CD14-positive monocyte (primary cell): ENCODE measurements at regions not wholly inside any gene's neighbourhood (a gene's known extent, or its start where the extent isn't known, plus 50 kb on each side); places are given as distances from the start of the nearest gene placed in this dataset.

Experiments used
- DNase-seq, 3 donors: peaks; one replicate each; pipeline ENCODE4 v3.0.0-alpha.2; 2011 to 2022
- H2AFZ ChIP-seq: 2 replicates; pipeline ENCODE4 v1.6.0; 2012; ENCODE audit warnings: mild to moderate bottlenecking, low read depth, low read length, inconsistent platforms; ENCODE audit not compliant: insufficient read depth, poor library complexity, severe bottlenecking
- H3K27ac ChIP-seq, 2 donors: 1 replicate in 1 of 2; 2 replicates in 1 of 2; pipeline ENCODE4 v1.5.1; 2012 to 2013; ENCODE audit warnings: low read length in 2 of 2, control low read depth in 1 of 2, inconsistent platforms in 1 of 2, low read depth in 1 of 2, mild to moderate bottlenecking in 1 of 2
- H3K27me3 ChIP-seq, 2 donors: one replicate each; pipeline versions ENCODE4 v1.6.0 to v1.6.1; 2011 to 2013; ENCODE audit warnings: low read length in 2 of 2; ENCODE audit not compliant: control insufficient read depth in 2 of 2, insufficient read depth in 2 of 2
- H3K36me3 ChIP-seq, 2 donors: replicated peaks in 1 of 2; 1 replicate in 1 of 2; 2 replicates in 1 of 2; pipeline versions ENCODE4 v1.5.1 to v1.6.1; 2012 to 2013; ENCODE audit warnings: low read length in 2 of 2, control low read depth in 1 of 2, inconsistent platforms in 1 of 2, mild to moderate bottlenecking in 1 of 2; ENCODE audit not compliant: insufficient read depth in 2 of 2, control insufficient read depth in 1 of 2
- H3K4me1 ChIP-seq, 2 donors: 1 replicate in 1 of 2; 2 replicates in 1 of 2; pipeline versions ENCODE4 v1.5.1 to v1.6.1; 2012 to 2013; ENCODE audit warnings: low read length in 2 of 2, control low read depth in 1 of 2, inconsistent platforms in 1 of 2, mild to moderate bottlenecking in 1 of 2, moderate library complexity in 1 of 2; ENCODE audit not compliant: insufficient read depth in 2 of 2, control insufficient read depth in 1 of 2
- H3K4me2 ChIP-seq: replicated peaks from 2 replicates; pipeline ENCODE3; 2012; ENCODE audit warnings: low read length, moderate library complexity, mild to moderate bottlenecking; ENCODE audit not compliant: poor library complexity, severe bottlenecking; ENCODE audit errors: extremely low read depth
- H3K4me3 ChIP-seq, 3 experiments: fragments of 200-600 bp in 1 of 3; sonication (generic) in 1 of 3; replicated peaks in 1 of 3; 1 replicate in 2 of 3; 2 replicates in 1 of 3; pipeline ENCODE4 v1.5.1; 2011 to 2013; ENCODE audit warnings: low read length in 3 of 3, mild to moderate bottlenecking in 3 of 3, control low read depth in 2 of 3, low read depth in 2 of 3, inconsistent platforms in 1 of 3, moderate library complexity in 1 of 3
- H3K79me2 ChIP-seq: 2 replicates; pipeline ENCODE4 v1.6.0; 2012; ENCODE audit warnings: mild to moderate bottlenecking, control low read depth, inconsistent platforms, low read length, moderate library complexity; ENCODE audit not compliant: insufficient read depth
- H3K9ac ChIP-seq: 2 replicates; pipeline ENCODE4 v1.6.0; 2017; ENCODE audit warnings: low read length, mild to moderate bottlenecking; ENCODE audit not compliant: insufficient read depth, poor library complexity, severe bottlenecking
- H3K9me3 ChIP-seq, 2 donors: replicated peaks in 1 of 2; 1 replicate in 1 of 2; 2 replicates in 1 of 2; pipeline versions ENCODE4 v1.5.1 to v1.6.1; 2012 to 2013; ENCODE audit warnings: low read length in 2 of 2, control low read depth in 1 of 2; ENCODE audit not compliant: control insufficient read depth in 1 of 2, insufficient read depth in 1 of 2
- H4K20me1 ChIP-seq: 2 replicates; pipeline ENCODE4 v1.6.0; 2012; ENCODE audit warnings: mild to moderate bottlenecking, low read length, control low read depth, moderate library complexity; ENCODE audit not compliant: insufficient read depth
- H3K27ac Mint-ChIP-seq, 7 donors: one replicate each; pipeline ENCODE4 v1.8.0; 2020; ENCODE audit warnings: mild to moderate bottlenecking in 7 of 7, mixed read lengths in 7 of 7, moderate library complexity in 6 of 7, inconsistent platforms in 2 of 7
- H3K27me3 Mint-ChIP-seq, 3 donors: one replicate each; pipeline ENCODE4 v1.8.0; 2021 to 2022; ENCODE audit warnings: low read depth in 3 of 3, mild to moderate bottlenecking in 3 of 3, mixed read lengths in 3 of 3, moderate library complexity in 3 of 3, inconsistent platforms in 1 of 3
- H3K36me3 Mint-ChIP-seq, 2 donors: one replicate each; pipeline ENCODE4 v1.8.0; 2020; ENCODE audit warnings: mixed read lengths in 2 of 2, inconsistent platforms in 1 of 2, mild to moderate bottlenecking in 1 of 2
- H3K4me1 Mint-ChIP-seq: one replicate; pipeline ENCODE4 v1.8.0; 2020; ENCODE audit warnings: mild to moderate bottlenecking, mixed read lengths
- H3K4me3 Mint-ChIP-seq, 2 donors: one replicate each; pipeline ENCODE4 v1.8.0; 2020; ENCODE audit warnings: mild to moderate bottlenecking in 2 of 2, mixed read lengths in 2 of 2, moderate library complexity in 1 of 2
- H3K9me3 Mint-ChIP-seq, 7 donors: one replicate each; pipeline ENCODE4 v1.8.0; 2020 to 2022; ENCODE audit warnings: mixed read lengths in 7 of 7, mild to moderate bottlenecking in 6 of 7, moderate library complexity in 6 of 7, inconsistent platforms in 2 of 7
- WGBS: methylation state at CpG from one replicate; pipeline ENCODE4 v1.1.5; 2013; ENCODE audit warnings: missing lambda C conversion rate; ENCODE audit not compliant: insufficient coverage; 5-methylcytosine and 5-hydroxymethylcytosine counted together
- intact Hi-C, 2 donors: fragments of 100-400 bp; cut with micrococcal nuclease; formaldehyde crosslinking; loops; one replicate each; pipeline versions ENCODE4 v1.15.0 to v1.15.1; 2023
- TF ChIP-seq, protein P1 (sequence below): fragments of 200-600 bp; IDR thresholded peaks from one replicate; pipeline ENCODE4 v1.8.0; 2022; ENCODE audit warnings: antibody characterized with exemption, mild to moderate bottlenecking

DNA sequence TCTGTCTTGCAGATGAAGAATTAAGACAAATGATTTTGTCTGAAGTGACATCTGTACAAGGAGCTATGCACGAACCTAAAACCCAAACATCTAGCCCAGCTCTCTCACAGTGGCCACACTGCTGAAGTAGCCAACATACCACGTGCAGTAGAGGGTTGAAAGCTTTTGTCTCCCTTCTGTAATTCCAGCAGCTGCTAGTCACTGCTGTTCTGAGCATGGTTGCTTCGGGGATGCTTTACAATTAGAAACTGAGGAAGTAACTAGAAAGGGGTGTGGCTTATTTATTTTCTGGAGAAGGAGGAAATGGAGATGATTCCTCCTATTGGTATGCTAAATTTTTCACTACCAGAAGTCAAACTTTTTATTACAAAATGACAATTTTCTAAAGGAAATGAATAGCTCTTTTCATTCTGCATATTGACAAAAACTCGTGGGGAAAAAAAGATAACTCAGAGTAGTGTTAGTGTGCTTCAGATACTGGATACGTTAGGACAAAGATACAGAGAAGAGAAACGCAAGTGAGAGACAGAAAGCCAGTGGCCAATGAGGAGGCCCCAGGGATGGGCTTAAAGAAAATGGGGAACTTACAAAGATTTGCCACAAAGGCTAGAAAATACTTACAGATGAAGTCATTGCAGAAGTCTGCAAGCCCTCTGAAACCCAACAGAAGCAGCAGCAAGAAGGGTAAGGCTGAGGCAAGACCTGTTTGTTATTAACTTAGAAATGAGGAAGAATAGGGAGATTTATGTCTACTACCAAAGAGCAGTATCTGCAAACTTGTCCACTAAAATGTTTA is 192.7 kb upstream of the MIR17HG start:
- Histone ChIP-seq H2AFZ (peak overlapping the region; percentile 67), H3K36me3 (no peaks in the 10 kb centered on the region), H3K4me3 (peak overlapping the region; percentile 16 to 74 (median 57)), H3K4me1 (peaks cover 20 to 32% of the 10 kb centered on the region in 2 donors), H4K20me1 (no peaks in the 10 kb centered on the region), H3K27ac (peak overlapping the region; percentile 29 to 86), H3K27me3 (peaks cover 0 to 2% of the 10 kb centered on the region in 2 donors), H3K9ac (peak overlapping the region; percentile 27), H3K79me2 (no peaks in the 10 kb centered on the region), H3K9me3 (no peaks in the 10 kb centered on the region), H3K4me2 (peak overlapping the region; percentile 73)
- intact Hi-C loops: no loop called here
- WGBS: 24% methylated on average over 3 of the region's 6 CpGs
- Mint-ChIP-seq H3K9me3 (no peaks in the 10 kb centered on the region), H3K4me1 (peaks cover 31% of the 10 kb centered on the region), H3K27me3 (peaks cover 3 to 5% (median 4%) of the 10 kb centered on the region in 3 donors), H3K36me3 (no peaks in the 10 kb centered on the region), H3K27ac (peak overlapping the region; percentile 79 to 98 (median 93)), H3K4me3 (peak overlapping the region; percentile 64 to 75)
- peak; percentile 82 to 87 (median 87) for DNase-seq
- TF ChIP-seq, protein P1, sequence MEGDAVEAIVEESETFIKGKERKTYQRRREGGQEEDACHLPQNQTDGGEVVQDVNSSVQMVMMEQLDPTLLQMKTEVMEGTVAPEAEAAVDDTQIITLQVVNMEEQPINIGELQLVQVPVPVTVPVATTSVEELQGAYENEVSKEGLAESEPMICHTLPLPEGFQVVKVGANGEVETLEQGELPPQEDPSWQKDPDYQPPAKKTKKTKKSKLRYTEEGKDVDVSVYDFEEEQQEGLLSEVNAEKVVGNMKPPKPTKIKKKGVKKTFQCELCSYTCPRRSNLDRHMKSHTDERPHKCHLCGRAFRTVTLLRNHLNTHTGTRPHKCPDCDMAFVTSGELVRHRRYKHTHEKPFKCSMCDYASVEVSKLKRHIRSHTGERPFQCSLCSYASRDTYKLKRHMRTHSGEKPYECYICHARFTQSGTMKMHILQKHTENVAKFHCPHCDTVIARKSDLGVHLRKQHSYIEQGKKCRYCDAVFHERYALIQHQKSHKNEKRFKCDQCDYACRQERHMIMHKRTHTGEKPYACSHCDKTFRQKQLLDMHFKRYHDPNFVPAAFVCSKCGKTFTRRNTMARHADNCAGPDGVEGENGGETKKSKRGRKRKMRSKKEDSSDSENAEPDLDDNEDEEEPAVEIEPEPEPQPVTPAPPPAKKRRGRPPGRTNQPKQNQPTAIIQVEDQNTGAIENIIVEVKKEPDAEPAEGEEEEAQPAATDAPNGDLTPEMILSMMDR: no peak

- Histone ChIP-seq H3K27ac (peak overlapping the region; percentile 72 to 86), H3K9me3 (no peaks in the 10 kb centered on the region), H3K4me1 (peaks cover 20 to 32% of the 10 kb centered on the region in 2 donors), H3K79me2 (no peaks in the 10 kb centered on the region), H3K9ac (peak overlapping the region; percentile 27), H3K27me3 (peaks cover 0 to 2% of the 10 kb centered on the region in 2 donors), H3K36me3 (no peaks in the 10 kb centered on the region), H3K4me2 (peak overlapping the region; percentile 73), H3K4me3 (peak overlapping the region in 1 of 3 experiments; percentile 74), H2AFZ (peak overlapping the region; percentile 67), H4K20me1 (no peaks in the 10 kb centered on the region)
- H3K36me3 Mint-ChIP-seq: no peaks in the 10 kb centered on the region
- TF ChIP-seq, protein P1: no peak
- H3K4me3 Mint-ChIP-seq: peak overlapping the region in 1 of 2 donors; percentile 75
- 70% methylated on average over 5 of the region's 5 CpGs for WGBS
- intact Hi-C loops: no loop called here
- H3K9me3 Mint-ChIP-seq: no peaks in the 10 kb centered on the region
- DNase-seq: no peak
- peak overlapping the region; percentile 79 to 98 (median 93) for H3K27ac Mint-ChIP-seq
- peaks cover 31% of the 10 kb centered on the region for H3K4me1 Mint-ChIP-seq
- H3K27me3 Mint-ChIP-seq: peaks cover 4 to 5% (median 4%) of the 10 kb centered on the region in 3 donors
These were observed 191.9 kb upstream of the MIR17HG start for GRCh38 chr13:91155512-91156114.
